HG02938 (cell line): ENCODE measurements at regions not wholly inside any gene's neighbourhood (a gene's known extent, or its start where the extent isn't known, plus 50 kb on each side); places are given as distances from the start of the nearest gene placed in this dataset.
"Not testable (repeated sequence)": the region's sequence is repeated elsewhere in the genome, so short reads cannot be mapped to it uniquely, and the experiment has no call there.

Experiments
- ATAC-seq: cut with Tn5 transposase; IDR thresholded peaks from one replicate; pipeline ENCODE4 v1.9.1; 2021; ENCODE audit warnings: mild to moderate bottlenecking, moderate library complexity; ENCODE audit not compliant: unreplicated experiment

- no peak for ATAC-seq
Measured at GRCh38 chr10:121690152-121690848, 92.1 kb upstream of the FGFR2 start.

GRCh38 chr10:121687095-121687813 is 89.0 kb upstream of the FGFR2 start:
- ATAC-seq = no peak

GRCh38 chr10:121684276-121684675 is 86.0 kb upstream of the FGFR2 start:
- no peak for ATAC-seq

GRCh38 chr10:121683816-121684215 is 85.6 kb upstream of the FGFR2 start:
- ATAC-seq = no peak

GRCh38 chr10:121683366-121683765 is 85.1 kb upstream of the FGFR2 start:
- ATAC-seq = no peak

- no peak for ATAC-seq
Measured at GRCh38 chr10:121681997-121682687, 83.9 kb upstream of the FGFR2 start.

GRCh38 chr10:121680879-121681655 is 82.8 kb upstream of the FGFR2 start:
- ATAC-seq = no peak

GRCh38 chr10:121679916-121680315 is 81.7 kb upstream of the FGFR2 start:
- ATAC-seq = no peak

GRCh38 chr10:121678631-121679174 is 80.5 kb upstream of the FGFR2 start:
- peak; percentile 68 for ATAC-seq

- no peak for ATAC-seq
Measured at GRCh38 chr10:121677880-121678279, 79.6 kb upstream of the FGFR2 start.

- ATAC-seq = no peak
Measured at GRCh38 chr10:121675344-121675743, 77.1 kb upstream of the FGFR2 start.

GRCh38 chr10:121674885-121675284 is 76.6 kb upstream of the FGFR2 start:
- ATAC-seq = no peak

- no peak for ATAC-seq
Measured at GRCh38 chr10:121672733-121673132, 74.5 kb upstream of the FGFR2 start.

- not testable (repeated sequence) for ATAC-seq
Measured at GRCh38 chr10:121669840-121670239, 71.6 kb upstream of the FGFR2 start.

GRCh38 chr10:121669028-121669374 is 70.8 kb upstream of the FGFR2 start:
- no peak for ATAC-seq

- no peak for ATAC-seq
Measured at GRCh38 chr10:121668314-121669027, 70.2 kb upstream of the FGFR2 start.

- no peak for ATAC-seq
Measured at GRCh38 chr10:121667948-121668313, 69.7 kb upstream of the FGFR2 start.

- ATAC-seq = no peak
Measured at GRCh38 chr10:121665809-121666208, 67.6 kb upstream of the FGFR2 start.

GRCh38 chr10:121664671-121665070 is 66.4 kb upstream of the FGFR2 start:
- no peak for ATAC-seq
